Myocyte (in vitro differentiated cells): ENCODE measurements at regions not wholly inside any gene's neighbourhood (a gene's known extent, or its start where the extent isn't known, plus 50 kb on each side); places are given as distances from the start of the nearest gene placed in this dataset.

ENCODE experiments used
- DNase-seq: peaks from one replicate; pipeline ENCODE4 v3.0.0-alpha.2; 2012; ENCODE audit warnings: low read depth

DNA sequence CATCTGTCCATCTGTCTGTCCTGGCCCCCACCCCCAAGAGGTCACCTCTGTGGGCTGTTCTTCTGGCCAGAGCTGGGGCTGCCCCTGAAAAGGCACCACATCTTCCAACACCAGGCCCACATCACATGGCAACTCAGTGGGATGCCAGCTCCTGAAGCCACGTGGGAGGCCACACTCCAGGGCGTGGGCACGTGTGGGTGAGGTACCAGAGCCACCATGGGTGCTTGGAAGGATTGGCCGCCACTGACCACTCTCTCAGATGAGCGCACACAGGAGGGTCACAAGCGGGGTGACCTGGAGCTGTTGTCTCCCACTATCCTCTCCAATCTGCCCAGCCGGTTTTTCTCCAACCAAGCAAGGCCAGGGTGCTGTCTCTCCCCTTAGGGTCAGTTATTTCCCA lies 197.9 kb downstream of the TFCP2L1 start:
- DNase-seq = no peak

DNA sequence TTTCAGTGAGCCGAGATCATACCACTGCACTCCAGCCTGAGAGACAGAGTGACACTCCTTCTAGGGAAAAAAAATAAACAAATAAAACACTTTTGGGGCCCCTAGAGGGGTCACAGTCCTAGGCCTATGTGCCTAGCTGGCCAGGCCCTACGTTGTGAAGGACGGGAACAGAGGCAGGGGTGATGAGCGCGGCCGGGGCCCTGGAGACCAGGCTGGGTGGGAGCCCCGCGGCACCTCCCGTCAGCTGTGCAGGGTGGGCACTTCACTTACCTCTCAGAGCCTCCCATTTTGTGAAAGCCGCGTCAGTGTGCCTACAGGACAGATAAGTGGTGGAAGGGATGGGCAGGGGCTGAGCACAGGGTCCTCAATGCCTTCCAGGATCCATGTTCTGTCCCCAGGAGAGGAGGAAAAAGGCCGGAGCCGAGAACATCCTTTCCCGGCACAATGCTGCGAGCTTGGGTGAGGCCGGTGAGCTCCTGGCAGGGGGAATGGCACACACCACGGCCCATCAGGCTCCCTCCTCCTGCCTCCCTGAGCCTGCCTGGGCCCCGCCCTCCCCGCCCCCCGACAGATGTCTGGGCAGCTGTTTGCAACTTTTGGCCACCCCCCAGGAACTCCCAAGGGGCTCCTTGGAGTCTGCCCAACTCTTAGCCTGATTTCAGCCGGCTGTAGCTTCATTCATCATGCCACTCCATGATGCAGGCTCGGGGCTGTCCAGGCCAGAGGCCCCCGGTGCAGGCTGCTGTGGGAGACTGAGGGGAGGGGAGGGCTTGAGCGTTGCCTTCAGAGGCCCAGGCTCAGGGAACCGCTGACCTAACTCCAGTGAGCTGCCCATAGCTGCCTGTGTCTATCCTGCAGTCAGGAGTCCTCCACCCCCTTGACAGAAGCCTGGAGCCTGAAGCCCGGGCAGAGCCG lies 196.5 kb downstream of the TFCP2L1 start:
- DNase-seq = peak; percentile 88

- no peak for DNase-seq
Measured at GRCh38 chr2:121089166-121089510, 195.9 kb downstream of the TFCP2L1 start.

GRCh38 chr2:121090088-121090715 lies 194.8 kb downstream of the TFCP2L1 start:
- DNase-seq = no peak

- no peak for DNase-seq
Measured at GRCh38 chr2:121092095-121092494, 192.9 kb downstream of the TFCP2L1 start.

DNA sequence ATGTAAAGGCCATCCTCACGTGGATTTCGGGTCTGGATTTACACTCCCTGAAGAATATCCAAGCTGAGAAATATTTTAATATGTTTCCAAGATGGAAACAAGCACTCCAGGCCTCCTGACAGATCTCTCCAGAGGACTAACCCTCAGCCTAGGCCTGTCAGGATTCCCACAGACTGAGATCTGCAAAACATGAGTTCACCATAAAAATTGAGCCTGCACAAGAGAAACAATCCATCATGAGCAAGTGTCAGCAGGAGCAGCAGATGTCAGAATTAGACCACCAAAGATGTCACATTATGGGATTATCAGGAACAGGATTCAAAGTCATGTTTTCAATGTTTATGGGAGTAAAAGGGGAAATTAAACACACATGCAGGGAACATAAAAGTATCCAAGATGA lies 191.3 kb downstream of the TFCP2L1 start:
- DNase-seq = no peak

- DNase-seq = no peak
Measured at GRCh38 chr2:121094101-121094500, 190.9 kb downstream of the TFCP2L1 start.

DNA sequence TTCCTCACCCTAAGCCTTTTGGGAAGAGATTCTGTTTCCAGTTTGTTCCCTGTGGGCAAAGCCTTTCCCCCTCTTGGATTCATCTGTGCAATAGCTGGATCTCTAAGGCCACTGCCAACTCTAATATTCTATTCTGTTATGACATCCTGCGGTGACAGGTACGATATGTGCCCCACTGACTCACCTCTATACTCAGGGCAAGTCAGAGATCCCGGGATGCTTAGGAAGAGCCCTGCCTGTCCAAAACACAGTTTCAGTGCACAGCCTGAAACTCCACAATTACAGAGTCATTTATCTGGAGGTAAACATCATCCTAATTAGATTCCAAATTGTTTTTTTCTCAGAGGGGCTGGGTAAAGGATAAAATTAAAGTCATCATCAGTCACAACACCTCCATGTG lies 190.2 kb downstream of the TFCP2L1 start:
- DNase-seq = no peak

- DNase-seq = peak; percentile 68
Measured at GRCh38 chr2:121095257-121096080, 189.5 kb downstream of the TFCP2L1 start.

- DNase-seq = no peak
Measured at GRCh38 chr2:121096611-121097010, 188.4 kb downstream of the TFCP2L1 start.

DNA sequence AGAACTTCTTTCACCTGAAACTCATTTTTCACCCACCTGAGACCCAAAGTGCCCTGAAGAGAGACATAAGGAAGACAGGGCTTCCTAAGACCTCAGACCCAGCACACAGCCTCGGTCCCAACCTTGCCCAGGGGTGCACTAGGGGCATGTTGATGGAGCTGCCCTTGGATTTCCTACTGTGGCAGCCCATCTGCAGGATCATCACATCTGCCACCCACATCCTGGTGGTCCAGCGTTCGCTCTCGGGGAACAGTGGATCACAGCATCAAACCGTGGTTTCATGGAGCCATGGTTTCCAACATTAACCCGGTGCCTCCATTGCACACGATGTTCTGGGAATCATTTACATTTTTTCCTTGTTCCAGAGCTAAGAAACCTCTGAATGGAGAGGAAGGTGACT lies 186.4 kb downstream of the TFCP2L1 start:
- DNase-seq = no peak

- DNase-seq = peak; percentile 15
Measured at GRCh38 chr2:121099329-121100290, 185.4 kb downstream of the TFCP2L1 start.

DNA sequence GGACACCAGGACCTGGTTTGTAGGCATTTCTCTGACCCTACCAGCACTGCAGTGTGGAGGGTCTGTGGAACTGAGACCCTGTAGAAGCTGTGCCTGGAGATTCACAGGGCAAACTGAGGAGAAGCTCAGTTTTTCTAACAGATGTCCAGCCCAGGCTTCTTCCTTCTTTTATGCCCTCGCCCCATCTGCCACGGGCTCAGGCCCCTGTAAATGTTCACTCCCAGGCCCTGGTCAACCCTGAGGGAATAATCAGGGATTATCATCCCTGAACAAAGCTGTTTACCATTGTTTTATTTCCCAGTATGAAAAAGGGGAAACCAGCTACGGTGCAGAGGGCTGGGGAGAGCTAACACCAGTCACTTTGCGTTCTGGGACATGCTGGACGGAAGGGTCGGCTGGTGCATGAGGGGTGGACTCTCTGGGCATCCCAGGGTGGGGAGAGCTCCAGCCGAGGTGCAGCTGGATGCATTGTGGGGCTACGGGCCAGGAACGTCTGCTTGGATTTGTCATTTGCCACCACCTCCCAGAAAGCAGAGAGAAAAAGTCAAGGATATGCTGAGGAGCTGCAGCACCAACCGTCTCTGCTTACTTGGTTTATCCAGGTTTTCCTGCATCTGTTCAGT lies 183.8 kb downstream of the TFCP2L1 start:
- DNase-seq = no peak

GRCh38 chr2:121102941-121103340 lies 182.1 kb downstream of the TFCP2L1 start:
- DNase-seq = no peak

GRCh38 chr2:121103960-121104359 lies 181.0 kb downstream of the TFCP2L1 start:
- DNase-seq = no peak

DNA sequence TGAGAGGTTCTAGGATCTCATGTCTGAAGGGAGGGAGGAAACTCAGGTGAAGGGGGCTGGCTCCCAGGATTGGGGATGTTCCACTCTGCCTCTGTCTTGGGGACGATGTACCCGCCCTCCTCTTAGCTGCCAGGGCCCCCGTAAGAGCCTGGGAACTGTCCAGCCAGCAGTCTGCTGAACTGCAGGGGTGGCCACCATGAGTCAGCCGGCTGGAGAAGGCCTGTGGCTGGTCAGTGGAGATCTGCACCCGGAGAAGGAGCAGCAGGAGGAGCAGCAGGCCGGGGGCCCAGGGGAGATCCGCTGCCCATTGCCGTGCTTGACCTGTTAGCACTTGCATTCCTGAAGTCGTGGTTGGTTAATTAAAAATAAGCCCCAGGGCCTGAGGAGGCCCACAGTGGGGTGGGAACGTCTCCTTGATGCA lies 180.3 kb downstream of the TFCP2L1 start:
- DNase-seq = peak; percentile 60

GRCh38 chr2:121110924-121111323 lies 174.1 kb downstream of the TFCP2L1 start:
- no peak for DNase-seq

DNA sequence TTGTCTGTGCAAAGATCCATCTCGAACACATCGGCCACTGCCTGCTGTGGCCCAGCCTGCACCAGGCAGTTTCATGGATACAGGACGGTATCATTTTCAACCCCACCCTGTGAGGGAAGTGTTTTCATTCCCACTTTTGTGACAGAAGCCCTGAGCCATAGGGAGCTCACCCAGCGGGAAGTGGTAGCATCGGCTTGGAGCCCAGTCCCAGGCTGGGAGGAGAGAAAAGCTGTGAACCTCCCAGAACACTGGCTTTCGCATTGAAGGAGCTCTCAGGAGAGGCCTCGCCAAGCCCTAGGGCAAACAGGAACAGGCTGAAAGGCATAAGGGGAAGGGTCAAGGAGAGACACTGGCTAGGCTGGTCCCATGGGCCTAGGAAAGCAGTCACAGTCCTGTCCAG lies 166.1 kb downstream of the TFCP2L1 start:
- DNase-seq = no peak

DNA sequence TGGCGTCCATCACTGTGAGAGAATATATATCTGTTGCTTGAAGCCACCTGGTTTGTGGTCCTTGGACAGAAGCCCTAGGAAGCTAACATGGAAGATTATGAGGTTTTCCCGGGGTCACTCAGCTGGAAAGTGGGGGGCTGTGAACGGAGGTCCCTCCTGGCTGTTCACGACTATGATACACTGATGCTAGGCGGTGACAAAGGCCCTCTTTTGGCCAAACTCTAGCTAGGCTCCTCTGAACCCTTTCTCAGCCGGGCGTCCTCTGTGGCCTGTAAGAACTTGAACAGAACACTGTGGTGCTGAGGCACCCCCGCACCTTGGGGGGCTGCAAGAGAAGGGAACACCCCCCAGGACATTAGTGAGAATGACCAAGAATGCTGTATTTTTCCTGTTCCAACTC lies 164.6 kb downstream of the TFCP2L1 start:
- DNase-seq = no peak

DNA sequence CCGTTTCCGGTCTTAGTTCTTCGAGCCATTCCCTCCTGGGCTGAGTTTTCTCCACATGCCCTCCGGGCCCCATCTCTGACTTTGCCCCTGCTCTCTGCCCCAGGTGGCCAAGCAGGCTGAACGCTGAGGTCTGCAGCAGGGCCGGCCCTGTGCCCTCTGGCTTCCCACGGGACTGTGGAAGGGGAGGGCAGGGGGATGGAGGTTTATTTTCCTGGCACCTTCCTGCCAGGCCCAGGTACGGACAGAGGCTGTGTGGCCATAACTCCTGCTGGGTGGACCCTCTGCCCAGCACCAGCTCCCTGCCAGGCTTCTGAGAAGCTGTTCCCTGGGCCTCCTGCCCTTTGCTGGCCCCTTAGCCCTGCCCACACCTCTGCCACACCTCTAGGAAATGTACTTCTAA lies 164.0 kb downstream of the TFCP2L1 start:
- DNase-seq = no peak
